A673 (cell line): ENCODE measurements at regions not wholly inside any gene's neighbourhood (a gene's known extent, or its start where the extent isn't known, plus 50 kb on each side); places are given as distances from the start of the nearest gene placed in this dataset.

Experiments used
- EZH2 ChIP-seq: fragments of 200-600 bp; sonication (generic); IDR thresholded peaks from 2 replicates; pipeline ENCODE4 v1.6.1; 2017; ENCODE audit warnings: borderline replicate concordance, low read depth, mild to moderate bottlenecking, mixed read lengths, antibody characterized with exemption, low read length; ENCODE audit not compliant: poor library complexity, severe bottlenecking
- TF ChIP-seq, protein P1 (sequence below): fragments of 300-800, 200-600 bp; sonication (generic); conservative IDR thresholded peaks from 2 replicates; pipeline ENCODE4 v1.5.1; 2017; ENCODE audit warnings: low read depth, mild to moderate bottlenecking, antibody characterized with exemption, low read length, moderate library complexity, mixed read lengths

DNA sequence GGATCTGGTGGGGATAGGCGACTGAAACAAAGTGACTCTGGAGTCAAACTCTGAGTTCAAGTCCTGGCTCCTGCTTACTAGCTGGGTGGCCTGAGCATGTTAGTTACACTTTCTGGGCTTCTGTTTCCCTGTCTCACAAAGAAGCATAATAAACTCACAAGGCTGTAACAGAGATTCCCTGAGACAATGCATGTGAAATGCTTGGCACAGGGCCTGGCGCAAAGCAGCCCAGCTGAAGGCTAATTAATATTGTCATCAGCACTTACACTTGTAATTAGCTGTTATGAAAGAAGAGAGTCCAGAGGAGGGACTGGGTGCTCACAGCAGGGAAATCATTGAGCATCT, 64.1 kb upstream of the SPOCK1 start:
- TF ChIP-seq, protein P1, sequence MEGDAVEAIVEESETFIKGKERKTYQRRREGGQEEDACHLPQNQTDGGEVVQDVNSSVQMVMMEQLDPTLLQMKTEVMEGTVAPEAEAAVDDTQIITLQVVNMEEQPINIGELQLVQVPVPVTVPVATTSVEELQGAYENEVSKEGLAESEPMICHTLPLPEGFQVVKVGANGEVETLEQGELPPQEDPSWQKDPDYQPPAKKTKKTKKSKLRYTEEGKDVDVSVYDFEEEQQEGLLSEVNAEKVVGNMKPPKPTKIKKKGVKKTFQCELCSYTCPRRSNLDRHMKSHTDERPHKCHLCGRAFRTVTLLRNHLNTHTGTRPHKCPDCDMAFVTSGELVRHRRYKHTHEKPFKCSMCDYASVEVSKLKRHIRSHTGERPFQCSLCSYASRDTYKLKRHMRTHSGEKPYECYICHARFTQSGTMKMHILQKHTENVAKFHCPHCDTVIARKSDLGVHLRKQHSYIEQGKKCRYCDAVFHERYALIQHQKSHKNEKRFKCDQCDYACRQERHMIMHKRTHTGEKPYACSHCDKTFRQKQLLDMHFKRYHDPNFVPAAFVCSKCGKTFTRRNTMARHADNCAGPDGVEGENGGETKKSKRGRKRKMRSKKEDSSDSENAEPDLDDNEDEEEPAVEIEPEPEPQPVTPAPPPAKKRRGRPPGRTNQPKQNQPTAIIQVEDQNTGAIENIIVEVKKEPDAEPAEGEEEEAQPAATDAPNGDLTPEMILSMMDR, result no peak
- no peak for TF ChIP-seq EZH2
